Spleen (tissue), 11 donors: ENCODE measurements at regions not wholly inside any gene's neighbourhood (a gene's known extent, or its start where the extent isn't known, plus 50 kb on each side); places are given as distances from the start of the nearest gene placed in this dataset.
A peak's percentile ranks its signal among the peaks of the same experiment; 100 is the strongest.

Experiments
- DNase-seq: peaks from one replicate; pipeline ENCODE4 v3.0.0-alpha.2; 2020
- H3K27ac ChIP-seq, 8 donors: fragments of 200-600 bp; sonication (generic) in 7 of 8; 1 replicate in 4 of 8; 2 replicates in 4 of 8; pipeline versions ENCODE4 v1.5.0 to v1.8.0; 2016 to 2021; ENCODE audit warnings: inconsistent platforms in 4 of 8, mild to moderate bottlenecking in 4 of 8, moderate library complexity in 1 of 8
- H3K27me3 ChIP-seq, 7 donors: fragments of 200-600 bp; sonication (generic) in 6 of 7; replicated peaks in 1 of 7; 1 replicate in 4 of 7; 2 replicates in 3 of 7; pipeline versions ENCODE4 v1.5.0 to v1.8.0; 2016 to 2021; ENCODE audit warnings: inconsistent platforms in 3 of 7, mild to moderate bottlenecking in 1 of 7
- H3K36me3 ChIP-seq, 6 donors: fragments of 200-600 bp; sonication (generic) in 5 of 6; 1 replicate in 4 of 6; 2 replicates in 2 of 6; pipeline versions ENCODE4 v1.5.0 to v1.8.0; 2016 to 2021; ENCODE audit warnings: inconsistent platforms in 2 of 6
- H3K4me1 ChIP-seq, 6 donors: fragments of 200-600 bp; sonication (generic) in 5 of 6; 1 replicate in 3 of 6; 2 replicates in 3 of 6; pipeline versions ENCODE4 v1.5.0 to v1.8.0; 2016 to 2021; ENCODE audit warnings: inconsistent platforms in 3 of 6
- H3K4me3 ChIP-seq, 8 donors: fragments of 200-600 bp; sonication (generic) in 7 of 8; 1 replicate in 4 of 8; 2 replicates in 4 of 8; pipeline versions ENCODE4 v1.5.0 to v1.8.0; 2016 to 2021; ENCODE audit warnings: inconsistent platforms in 4 of 8, mild to moderate bottlenecking in 4 of 8, moderate library complexity in 2 of 8
- H3K9me3 ChIP-seq, 8 donors: fragments of 200-600 bp; sonication (generic) in 7 of 8; 1 replicate in 4 of 8; 2 replicates in 4 of 8; pipeline versions ENCODE4 v1.5.0 to v1.8.0; 2016 to 2021; ENCODE audit warnings: inconsistent platforms in 4 of 8
- POLR2A ChIP-seq, 3 donors: fragments of 450-650 bp; IDR thresholded peaks; one replicate each; pipeline ENCODE4 v1.5.1; 2017; ENCODE audit warnings: antibody characterized with exemption in 3 of 3, mild to moderate bottlenecking in 1 of 3
- POLR2AphosphoS5 ChIP-seq, 3 donors: sonication (generic); formaldehyde crosslinking; IDR thresholded peaks; one replicate each; pipeline ENCODE4 v1.5.1; 2017; ENCODE audit warnings: antibody characterized with exemption in 3 of 3
- WGBS, 5 donors: extraction: QIAGEN DNeasy Blood & Tissue Kit in 3 of 5; methylation state at CpG; one replicate each; pipeline versions ENCODE4 v1.1.5 to v1.1.7; 2013 to 2018; 5-methylcytosine and 5-hydroxymethylcytosine counted together
- intact Hi-C: fragments of 100-400 bp; cut with DNase I; formaldehyde crosslinking; loops from one replicate; pipeline ENCODE4 v1.15.0; 2023; ENCODE audit warnings: low total_unique reads
- TF ChIP-seq, protein P1 (sequence below), 11 experiments: fragments of 200-600 bp in 7 of 11; fragments of 450-650 bp in 4 of 11; sonication (generic) in 4 of 11; IDR thresholded peaks in 8 of 11; conservative IDR thresholded peaks in 3 of 11; 1 replicate in 7 of 11; 2 replicates in 4 of 11; pipeline versions ENCODE4 v1.4.0 to v1.8.0; 2016 to 2021; ENCODE audit warnings: antibody characterized with exemption in 11 of 11, inconsistent platforms in 4 of 11, mild to moderate bottlenecking in 1 of 11
- donor health status: healthy with polysubstance abuse.
- donor health status: DM: no; HTN: no; CAD: no; lungs with moderate emphysema.
- donor health status: DM: no; HTN: no; CAD: no.
- donor health status: Bipolar disorder and iron deficiency.
- donor health status: healthy.
- donor health status: DM: no; HTN: no; CAD: no.
- donor health status: DM: yes; HTN: yes; CAD: no.

DNA sequence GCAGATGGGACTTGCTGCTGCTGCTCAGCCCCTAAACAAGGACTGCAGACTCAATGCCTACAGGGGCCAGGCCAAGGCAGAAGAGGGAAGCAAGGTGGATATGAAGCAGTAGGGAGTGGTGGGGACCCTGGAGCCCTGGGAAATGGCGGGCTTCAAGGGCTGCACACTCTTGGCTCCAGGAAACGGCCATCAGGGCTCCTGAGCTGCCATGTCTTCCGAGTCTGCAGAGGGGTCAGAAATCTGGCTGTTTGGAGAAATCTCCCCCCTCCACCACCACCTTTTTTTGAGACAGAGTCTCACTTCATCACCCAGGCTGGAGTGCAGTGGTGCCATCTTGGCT lies 169.1 kb downstream of the KATNIP start:
- no peak overlapping the region for H3K27ac ChIP-seq
- H3K4me1 ChIP-seq: peaks cover 0 to 23% (median 0%) of the 10 kb centered on the region in 6 donors
- H3K36me3 ChIP-seq: peaks cover 0 to 49% (median 3%) of the 10 kb centered on the region in 6 donors
- TF ChIP-seq POLR2AphosphoS5 (IDR thresholded peaks at IDR 0.05) (no peak), POLR2A (IDR thresholded peaks at IDR 0.05) (no peak)
- TF ChIP-seq, protein P1, sequence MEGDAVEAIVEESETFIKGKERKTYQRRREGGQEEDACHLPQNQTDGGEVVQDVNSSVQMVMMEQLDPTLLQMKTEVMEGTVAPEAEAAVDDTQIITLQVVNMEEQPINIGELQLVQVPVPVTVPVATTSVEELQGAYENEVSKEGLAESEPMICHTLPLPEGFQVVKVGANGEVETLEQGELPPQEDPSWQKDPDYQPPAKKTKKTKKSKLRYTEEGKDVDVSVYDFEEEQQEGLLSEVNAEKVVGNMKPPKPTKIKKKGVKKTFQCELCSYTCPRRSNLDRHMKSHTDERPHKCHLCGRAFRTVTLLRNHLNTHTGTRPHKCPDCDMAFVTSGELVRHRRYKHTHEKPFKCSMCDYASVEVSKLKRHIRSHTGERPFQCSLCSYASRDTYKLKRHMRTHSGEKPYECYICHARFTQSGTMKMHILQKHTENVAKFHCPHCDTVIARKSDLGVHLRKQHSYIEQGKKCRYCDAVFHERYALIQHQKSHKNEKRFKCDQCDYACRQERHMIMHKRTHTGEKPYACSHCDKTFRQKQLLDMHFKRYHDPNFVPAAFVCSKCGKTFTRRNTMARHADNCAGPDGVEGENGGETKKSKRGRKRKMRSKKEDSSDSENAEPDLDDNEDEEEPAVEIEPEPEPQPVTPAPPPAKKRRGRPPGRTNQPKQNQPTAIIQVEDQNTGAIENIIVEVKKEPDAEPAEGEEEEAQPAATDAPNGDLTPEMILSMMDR (IDR thresholded peaks at IDR 0.05 in 8 of 11, conservative IDR thresholded peaks at IDR 0.05 in 3 of 11): no peak
- 92 to 98% (median 96%) methylated on average over 3 of the region's 3 CpGs for WGBS, 5 donors
- no peaks in the 10 kb centered on the region for H3K27me3 ChIP-seq
- H3K4me3 ChIP-seq: no peak overlapping the region
- intact Hi-C loops: no loop called here
- H3K9me3 ChIP-seq: no peaks in the 10 kb centered on the region
- peak; percentile 33 for DNase-seq

GRCh38 chr16:27720731-27721530 lies 171.0 kb downstream of the KATNIP start:
- Histone ChIP-seq H3K36me3 (peaks cover 0 to 68% (median 6%) of the 10 kb centered on the region in 6 donors), H3K4me3 (no peak overlapping the region), H3K4me1 (peaks cover 0 to 23% (median 0%) of the 10 kb centered on the region in 6 donors), H3K27ac (peak overlapping the region in 5 of 8 donors; percentile 57 to 76 (median 70)), H3K9me3 (no peaks in the 10 kb centered on the region), H3K27me3 (no peaks in the 10 kb centered on the region)
- TF ChIP-seq, protein P1 (IDR thresholded peaks at IDR 0.05 in 8 of 11, conservative IDR thresholded peaks at IDR 0.05 in 3 of 11): no peak
- peak in 1 of 3 donors; percentile 39 for TF ChIP-seq POLR2AphosphoS5 (IDR thresholded peaks at IDR 0.05)
- intact Hi-C loops: no loop called here
- 81 to 91% (median 87%) methylated on average over 20 of the region's 20 CpGs for WGBS, 5 donors
- DNase-seq: peak; percentile 44

DNA sequence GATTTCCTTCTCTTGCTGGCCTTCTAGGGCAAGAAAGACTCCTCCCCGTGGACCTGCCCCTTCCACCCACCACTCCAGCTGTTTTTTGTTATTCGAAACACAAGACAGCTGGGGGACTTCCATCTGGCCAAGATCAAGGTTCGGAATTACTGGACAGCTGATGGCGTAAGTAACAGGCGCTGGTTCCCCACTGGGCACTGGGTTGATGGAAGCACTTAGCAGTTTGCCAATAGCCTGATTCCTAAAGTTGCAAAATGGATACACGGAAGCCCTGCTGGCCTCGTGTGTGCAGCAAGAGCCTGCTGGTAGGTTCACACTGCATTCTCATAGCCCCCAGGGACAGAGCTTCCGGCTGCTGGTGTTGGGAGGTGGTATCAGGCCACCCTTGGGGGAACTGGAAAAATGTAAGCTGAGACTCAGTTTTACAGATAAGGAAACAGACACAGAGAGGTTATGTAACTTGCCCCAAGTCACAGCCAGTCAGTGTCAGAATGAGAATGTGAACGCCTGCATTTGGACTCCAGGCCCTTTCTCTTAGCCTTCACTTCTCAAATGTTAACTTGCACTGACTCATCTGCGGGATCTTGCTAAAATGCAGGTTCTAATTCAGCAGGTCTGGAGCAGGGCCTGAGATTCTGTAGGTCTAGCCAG lies 171.7 kb downstream of the KATNIP start:
- Histone ChIP-seq H3K4me1 (peaks cover 0 to 23% (median 0%) of the 10 kb centered on the region in 6 donors), H3K27ac (peak overlapping the region in 5 of 8 donors; percentile 57 to 76 (median 70)), H3K4me3 (no peak overlapping the region), H3K27me3 (no peaks in the 10 kb centered on the region), H3K9me3 (no peaks in the 10 kb centered on the region), H3K36me3 (peaks cover 0 to 75% (median 6%) of the 10 kb centered on the region in 6 donors)
- DNase-seq: no peak
- intact Hi-C loops: no loop called here
- peak in 2 of 3 donors; percentile 42 to 62 for TF ChIP-seq POLR2AphosphoS5 (IDR thresholded peaks at IDR 0.05)
- TF ChIP-seq, protein P1 (IDR thresholded peaks at IDR 0.05 in 8 of 11, conservative IDR thresholded peaks at IDR 0.05 in 3 of 11): no peak
- 68 to 87% (median 78%) methylated on average over 10 of the region's 10 CpGs for WGBS, 5 donors

DNA sequence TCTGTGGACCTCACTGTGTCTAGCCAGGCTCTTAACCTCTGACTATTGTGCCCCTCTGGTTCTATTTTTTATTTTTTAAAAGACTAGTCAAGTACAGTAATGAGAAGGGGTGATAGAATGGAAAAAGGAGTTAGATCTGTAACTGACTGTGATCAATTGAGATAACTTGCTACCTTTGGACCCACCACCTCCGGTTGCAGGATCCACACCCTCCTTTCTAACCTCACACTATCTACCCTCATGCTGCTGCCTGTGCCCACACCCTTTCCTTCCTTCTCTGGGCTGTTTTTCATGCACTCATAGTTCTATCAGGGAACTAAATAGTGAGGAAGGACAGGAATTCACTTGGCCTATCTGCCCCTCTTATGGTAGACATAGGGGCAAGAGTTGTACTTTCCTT lies 172.3 kb downstream of the KATNIP start:
- intact Hi-C loops: no loop called here
- no peaks in the 10 kb centered on the region for H3K27me3 ChIP-seq
- DNase-seq: no peak
- H3K36me3 ChIP-seq: peaks cover 0 to 81% (median 6%) of the 10 kb centered on the region in 6 donors
- peaks cover 0 to 23% (median 0%) of the 10 kb centered on the region in 6 donors for H3K4me1 ChIP-seq
- H3K4me3 ChIP-seq: no peak overlapping the region
- 40 to 68% (median 54%) methylated on average over 1 of the region's 1 CpG for WGBS, 5 donors
- peak overlapping the region in 3 of 8 donors; percentile 57 to 76 (median 70) for H3K27ac ChIP-seq
- H3K9me3 ChIP-seq: no peaks in the 10 kb centered on the region
- TF ChIP-seq POLR2AphosphoS5 (IDR thresholded peaks at IDR 0.05): no peak
- TF ChIP-seq, protein P1 (IDR thresholded peaks at IDR 0.05 in 8 of 11, conservative IDR thresholded peaks at IDR 0.05 in 3 of 11): no peak
- no peak for TF ChIP-seq POLR2A (IDR thresholded peaks at IDR 0.05)
